BJ (cell line): ENCODE measurements at regions not wholly inside any gene's neighbourhood (a gene's known extent, or its start where the extent isn't known, plus 50 kb on each side); places are given as distances from the start of the nearest gene placed in this dataset.

Experiments
- CTCF ChIA-PET: fragments of 350-600 bp; formaldehyde crosslinking; extraction: SDS; loops from one replicate; lab custom pipeline; 2021; ENCODE audit warnings: antibody characterized with exemption, inconsistent platforms; lab: Yijun Ruan, JAX
- POLR2A ChIA-PET: fragments of 300-600 bp; sonication (Branson Sonifier 250); formaldehyde crosslinking; extraction: SDS; loops from one replicate; lab custom pipeline; 2021; ENCODE audit warnings: antibody characterized with exemption; lab: Charles Lee
- DNase-seq: peaks from one replicate; pipeline ENCODE4 v3.0.0-alpha.2; 2011; ENCODE audit warnings: low read depth
- H3K27me3 ChIP-seq: 2 replicates; pipeline ENCODE4 v1.6.0; 2011; ENCODE audit warnings: low read length; ENCODE audit not compliant: control insufficient read depth, insufficient read depth
- H3K36me3 ChIP-seq: 2 replicates; pipeline ENCODE4 v1.5.1; 2011; ENCODE audit warnings: low read length; ENCODE audit not compliant: control insufficient read depth, insufficient read depth
- H3K4me3 ChIP-seq: 2 replicates; pipeline ENCODE4 v1.5.1; 2011; ENCODE audit warnings: low read depth, mild to moderate bottlenecking, control low read depth, low read length
- TF ChIP-seq, protein P1 (sequence below): IDR thresholded peaks from 2 replicates; pipeline ENCODE4 v1.5.1; 2011; ENCODE audit warnings: low read depth, mild to moderate bottlenecking, control low read depth, inconsistent platforms, low read length, moderate library complexity; ENCODE audit not compliant: insufficient read depth

DNA sequence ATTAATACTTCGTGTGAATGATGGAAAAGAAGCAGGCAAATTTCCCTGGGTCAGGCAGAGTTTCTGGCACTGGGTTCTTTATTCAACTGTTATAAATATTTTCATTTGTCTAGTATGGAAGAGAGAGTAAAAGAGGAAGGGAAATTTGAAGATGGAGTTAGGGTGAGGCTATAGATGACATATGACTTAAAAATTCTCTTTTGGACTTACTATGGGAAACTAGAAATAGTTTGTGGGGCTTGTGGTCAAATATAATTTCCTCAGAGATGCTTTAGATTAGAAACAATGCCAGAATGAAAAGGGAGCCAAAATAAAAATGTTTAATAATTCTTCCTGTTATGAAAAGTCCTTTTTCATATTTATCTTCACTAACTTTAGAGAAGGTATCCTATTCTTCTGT lies 103.2 kb downstream of the GC start:
- CTCF ChIA-PET, result no interaction called here
- TF ChIP-seq, protein P1, sequence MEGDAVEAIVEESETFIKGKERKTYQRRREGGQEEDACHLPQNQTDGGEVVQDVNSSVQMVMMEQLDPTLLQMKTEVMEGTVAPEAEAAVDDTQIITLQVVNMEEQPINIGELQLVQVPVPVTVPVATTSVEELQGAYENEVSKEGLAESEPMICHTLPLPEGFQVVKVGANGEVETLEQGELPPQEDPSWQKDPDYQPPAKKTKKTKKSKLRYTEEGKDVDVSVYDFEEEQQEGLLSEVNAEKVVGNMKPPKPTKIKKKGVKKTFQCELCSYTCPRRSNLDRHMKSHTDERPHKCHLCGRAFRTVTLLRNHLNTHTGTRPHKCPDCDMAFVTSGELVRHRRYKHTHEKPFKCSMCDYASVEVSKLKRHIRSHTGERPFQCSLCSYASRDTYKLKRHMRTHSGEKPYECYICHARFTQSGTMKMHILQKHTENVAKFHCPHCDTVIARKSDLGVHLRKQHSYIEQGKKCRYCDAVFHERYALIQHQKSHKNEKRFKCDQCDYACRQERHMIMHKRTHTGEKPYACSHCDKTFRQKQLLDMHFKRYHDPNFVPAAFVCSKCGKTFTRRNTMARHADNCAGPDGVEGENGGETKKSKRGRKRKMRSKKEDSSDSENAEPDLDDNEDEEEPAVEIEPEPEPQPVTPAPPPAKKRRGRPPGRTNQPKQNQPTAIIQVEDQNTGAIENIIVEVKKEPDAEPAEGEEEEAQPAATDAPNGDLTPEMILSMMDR, result no peak
- no peaks in the 10 kb centered on the region for H3K27me3 ChIP-seq
- no peak for DNase-seq
- no peaks in the 10 kb centered on the region for H3K36me3 ChIP-seq
- H3K4me3 ChIP-seq, result no peak overlapping the region
- POLR2A ChIA-PET, result no interaction called here

DNA sequence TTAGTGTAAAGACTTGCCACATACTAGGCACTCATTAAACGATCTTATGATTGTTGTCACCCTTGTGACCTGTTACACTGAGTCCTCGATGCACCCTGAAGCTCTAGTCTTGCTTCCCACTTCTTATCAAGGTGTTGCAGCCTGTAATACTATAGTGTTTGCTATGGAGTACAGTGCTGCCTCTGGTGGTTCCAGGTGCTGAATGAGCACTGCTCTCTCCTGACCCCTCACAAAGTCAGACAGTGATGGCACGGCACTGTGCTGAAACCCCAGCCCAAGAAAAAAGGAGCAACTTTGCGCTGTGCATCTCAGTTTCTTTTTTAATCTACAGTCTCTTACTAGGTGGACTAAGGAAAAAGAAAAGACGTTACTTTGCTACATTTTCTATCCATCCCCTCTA lies 106.3 kb downstream of the GC start:
- ChIA-PET CTCF (no interaction called here), POLR2A (interaction anchor here (0.7 kb wide), 1 partner anchor 652 kb away, joined by 3 read pairs; no protein-coding TSS in a partner anchor)
- H3K36me3 ChIP-seq, result no peaks in the 10 kb centered on the region
- TF ChIP-seq, protein P1, result no peak
- no peak overlapping the region for H3K4me3 ChIP-seq
- H3K27me3 ChIP-seq, result no peaks in the 10 kb centered on the region
- DNase-seq, result no peak

DNA sequence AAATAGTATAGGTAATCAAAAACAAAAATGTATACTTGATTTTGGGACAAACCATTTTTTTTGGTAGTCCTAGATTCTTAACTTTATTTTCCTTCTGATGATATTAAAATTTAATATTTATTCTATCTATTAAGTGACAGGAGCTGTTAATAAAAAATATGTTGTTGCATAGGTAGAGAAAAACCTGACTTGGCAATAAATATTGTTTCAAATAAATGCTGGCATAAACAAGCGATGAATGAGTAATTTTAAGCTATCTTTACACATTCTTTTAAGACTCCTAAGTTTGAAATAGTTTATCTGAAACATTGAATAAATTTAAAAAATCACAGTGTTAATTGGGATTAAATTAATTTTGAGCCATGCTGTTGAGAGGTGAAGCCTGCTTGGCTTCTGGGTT lies 114.6 kb downstream of the GC start:
- no peak overlapping the region for H3K4me3 ChIP-seq
- no peaks in the 10 kb centered on the region for H3K27me3 ChIP-seq
- DNase-seq, result no peak
- ChIA-PET CTCF (interaction anchor here (1.1 kb wide), 1 partner anchor 9 kb away, joined by 5 read pairs; no protein-coding TSS in a partner anchor), POLR2A (no interaction called here)
- H3K36me3 ChIP-seq, result no peaks in the 10 kb centered on the region
- TF ChIP-seq, protein P1, result no peak

DNA sequence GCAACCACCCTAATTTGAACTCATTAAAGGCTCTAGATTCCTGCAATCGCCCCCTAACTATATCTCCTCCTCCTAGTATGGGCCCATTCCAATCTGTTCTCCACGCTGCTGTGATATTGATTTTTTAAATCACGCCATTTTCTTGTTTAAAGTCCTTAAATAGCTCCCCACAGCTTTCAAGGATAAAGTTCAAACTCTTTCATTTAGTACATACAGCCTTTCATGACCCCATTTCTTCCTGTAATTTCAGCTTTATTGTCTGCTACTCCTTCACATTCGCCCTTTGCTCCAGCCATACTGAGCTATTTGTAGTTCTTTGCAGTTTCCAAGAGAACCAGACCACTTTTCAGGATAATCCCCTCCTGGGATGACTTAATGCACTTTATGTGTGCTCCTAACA lies 118.5 kb downstream of the GC start:
- POLR2A ChIA-PET, result no interaction called here
- no peak overlapping the region for H3K4me3 ChIP-seq
- H3K27me3 ChIP-seq, result no peaks in the 10 kb centered on the region
- TF ChIP-seq, protein P1, result no peak
- no peak for DNase-seq
- CTCF ChIA-PET, result interaction anchor here (1.0 kb wide), 1 partner anchor 9 kb away, joined by 4 read pairs; no protein-coding TSS in a partner anchor
- H3K36me3 ChIP-seq, result no peaks in the 10 kb centered on the region

DNA sequence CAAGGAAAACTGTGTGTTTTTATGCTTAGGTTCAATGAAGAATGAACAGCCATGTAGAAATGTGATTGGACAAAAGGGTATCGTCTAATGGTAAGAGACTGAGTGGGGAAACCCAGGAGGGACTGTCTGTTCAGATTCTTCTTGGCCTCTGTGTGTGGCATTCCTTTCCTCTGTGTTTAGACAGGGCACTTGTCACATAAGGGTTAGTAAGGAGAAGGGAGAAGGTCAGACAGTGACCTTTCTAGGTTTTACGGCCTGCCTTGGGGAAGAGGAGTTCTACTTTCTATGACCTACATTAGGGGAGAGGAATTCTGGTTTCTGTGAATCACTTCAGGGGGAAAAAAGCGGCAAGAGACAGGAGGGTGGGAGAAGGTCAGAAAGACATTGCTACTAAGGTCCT lies 119.5 kb downstream of the GC start:
- H3K36me3 ChIP-seq, result no peaks in the 10 kb centered on the region
- ChIA-PET CTCF (no interaction called here), POLR2A (no interaction called here)
- no peak for DNase-seq
- TF ChIP-seq, protein P1, result no peak
- H3K4me3 ChIP-seq, result no peak overlapping the region
- no peaks in the 10 kb centered on the region for H3K27me3 ChIP-seq
